SK-N-SH treated with all-trans-retinoic acid at 6 μM for 48 hours (cell line): ENCODE measurements at regions not wholly inside any gene's neighbourhood (a gene's known extent, or its start where the extent isn't known, plus 50 kb on each side); places are given as distances from the start of the nearest gene placed in this dataset.

ENCODE experiments used
- ATAC-seq: fragments of 200-7000 bp; cut with Tn5 transposase; 3 replicates; pipeline ENCODE4 v1.9.1; 2020; ENCODE audit warnings: mild to moderate bottlenecking, moderate library complexity
- ARNTL ChIP-seq: fragments of 450-650 bp; formaldehyde crosslinking; IDR thresholded peaks from 2 replicates; pipeline ENCODE4 v1.5.0; 2020; ENCODE audit warnings: low read depth, mild to moderate bottlenecking, moderate library complexity, borderline replicate concordance
- BACH2 ChIP-seq: fragments of 250-450 bp; sonication (Bioruptor Pico); IDR thresholded peaks from 2 replicates; pipeline ENCODE4 v1.9.0; 2021; ENCODE audit warnings: mild to moderate bottlenecking, borderline replicate concordance
- CSDC2 ChIP-seq: fragments of 250-450 bp; sonication (Bioruptor Pico); IDR thresholded peaks from 2 replicates; pipeline ENCODE4 v1.5.0; 2020; ENCODE audit warnings: mild to moderate bottlenecking, moderate library complexity
- ESRRG ChIP-seq: fragments of 250-450 bp; sonication (Bioruptor Pico); IDR thresholded peaks from 2 replicates; pipeline ENCODE4 v1.6.1; 2021; ENCODE audit warnings: mild to moderate bottlenecking
- GLIS3 ChIP-seq: fragments of 250-450 bp; sonication (Bioruptor Pico); IDR thresholded peaks from 2 replicates; pipeline ENCODE4 v1.5.0; 2020; ENCODE audit warnings: mild to moderate bottlenecking, moderate library complexity
- ISL1 ChIP-seq: fragments of 250-450 bp; sonication (Bioruptor Pico); IDR thresholded peaks from 2 replicates; pipeline ENCODE4 v2.1.2; 2022; ENCODE audit warnings: mild to moderate bottlenecking, moderate library complexity
- OSR1 ChIP-seq: fragments of 250-450 bp; sonication (Bioruptor Pico); IDR thresholded peaks from 2 replicates; pipeline ENCODE4 v1.8.0; 2022; ENCODE audit warnings: moderate library complexity, mild to moderate bottlenecking, inconsistent platforms
- PATZ1 ChIP-seq: fragments of 250-450 bp; sonication (Bioruptor Pico); IDR thresholded peaks from 2 replicates; pipeline ENCODE4 v1.8.0; 2020; ENCODE audit warnings: mild to moderate bottlenecking, moderate library complexity, borderline replicate concordance
- PPARA ChIP-seq: fragments of 250-450 bp; sonication (Bioruptor Pico); IDR thresholded peaks from 2 replicates; pipeline ENCODE4 v1.5.0; 2020; ENCODE audit warnings: mild to moderate bottlenecking, borderline replicate concordance
- RARB ChIP-seq: fragments of 250-450 bp; sonication (Bioruptor Pico); IDR thresholded peaks from 2 replicates; pipeline ENCODE4 v1.8.0; 2021; ENCODE audit warnings: mild to moderate bottlenecking, moderate library complexity
- SNAI2 ChIP-seq: fragments of 250-450 bp; sonication (Bioruptor Pico); IDR thresholded peaks from 2 replicates; pipeline ENCODE4 v1.5.0; 2020; ENCODE audit warnings: mild to moderate bottlenecking, moderate library complexity
- TCF4 ChIP-seq: fragments of 250-450 bp; sonication (Bioruptor Pico); IDR thresholded peaks from 2 replicates; pipeline ENCODE4 v1.8.0; 2021; ENCODE audit warnings: mild to moderate bottlenecking, moderate library complexity, borderline replicate concordance
- TOX ChIP-seq: fragments of 250-450 bp; sonication (Bioruptor Pico); IDR thresholded peaks from 2 replicates; pipeline ENCODE4 v1.8.0; 2021; ENCODE audit warnings: mild to moderate bottlenecking, moderate library complexity, borderline replicate concordance
- TSHZ2 ChIP-seq: fragments of 250-450 bp; sonication (Bioruptor Pico); IDR thresholded peaks from 2 replicates; pipeline ENCODE4 v1.5.0; 2020; ENCODE audit warnings: mild to moderate bottlenecking, moderate library complexity
- ZC3H10 ChIP-seq: fragments of 250-450 bp; sonication (Bioruptor Pico); IDR thresholded peaks from 2 replicates; pipeline ENCODE4 v1.5.1; 2021; ENCODE audit warnings: mild to moderate bottlenecking, moderate library complexity
- ZFP30 ChIP-seq: fragments of 450-650 bp; formaldehyde crosslinking; IDR thresholded peaks from 2 replicates; pipeline ENCODE4 v1.5.0; 2022; ENCODE audit warnings: mild to moderate bottlenecking, moderate library complexity
- ZNF565 ChIP-seq: fragments of 450-650 bp; formaldehyde crosslinking; conservative IDR thresholded peaks from 2 replicates; pipeline ENCODE4 v1.5.0; 2020; ENCODE audit warnings: low read depth, mild to moderate bottlenecking, moderate library complexity
- ZNF8 ChIP-seq: fragments of 450-650 bp; formaldehyde crosslinking; IDR thresholded peaks from 2 replicates; pipeline ENCODE4 v1.5.0; 2020; ENCODE audit warnings: mild to moderate bottlenecking, moderate library complexity

GRCh38 chr1:98314601-98315000 lies 346.9 kb upstream of the SNX7 start:
- TF ChIP-seq TSHZ2 (CRISPR knock-in tag), result no peak
- TF ChIP-seq ISL1, result no peak
- no peak for TF ChIP-seq BACH2 (CRISPR knock-in tag)
- no peak for TF ChIP-seq PATZ1 (CRISPR knock-in tag)
- TF ChIP-seq ESRRG (CRISPR knock-in tag), result no peak
- TF ChIP-seq OSR1 (CRISPR knock-in tag), result no peak
- no peak for TF ChIP-seq CSDC2
- TF ChIP-seq SNAI2 (CRISPR knock-in tag), result no peak
- no peak for TF ChIP-seq GLIS3
- TF ChIP-seq ZFP30 (CRISPR knock-in tag), result no peak
- TF ChIP-seq ZNF565, result no peak
- TF ChIP-seq RARB (CRISPR knock-in tag), result no peak
- no peak for TF ChIP-seq TCF4 (CRISPR knock-in tag)
- ATAC-seq, result no peak

- no peak for ATAC-seq
- TF ChIP-seq ZFP30 (CRISPR knock-in tag), result no peak
- no peak for TF ChIP-seq TCF4 (CRISPR knock-in tag)
- TF ChIP-seq ARNTL, result no peak
- TF ChIP-seq TOX (CRISPR knock-in tag), result no peak
- TF ChIP-seq ZNF565, result no peak
- TF ChIP-seq ZC3H10 (CRISPR knock-in tag), result no peak
- no peak for TF ChIP-seq OSR1 (CRISPR knock-in tag)
- no peak for TF ChIP-seq GLIS3
- no peak for TF ChIP-seq TSHZ2 (CRISPR knock-in tag)
Observed at GRCh38 chr1:98306517-98307089, 354.9 kb upstream of the SNX7 start.

GRCh38 chr1:98305362-98305761 lies 356.2 kb upstream of the SNX7 start:
- no peak for TF ChIP-seq GLIS3
- no peak for TF ChIP-seq ESRRG (CRISPR knock-in tag)
- no peak for TF ChIP-seq OSR1 (CRISPR knock-in tag)
- no peak for TF ChIP-seq ZNF565
- TF ChIP-seq TSHZ2 (CRISPR knock-in tag), result no peak
- no peak for TF ChIP-seq RARB (CRISPR knock-in tag)
- TF ChIP-seq ISL1, result no peak
- no peak for TF ChIP-seq ZC3H10 (CRISPR knock-in tag)
- no peak for TF ChIP-seq ZFP30 (CRISPR knock-in tag)
- no peak for TF ChIP-seq TCF4 (CRISPR knock-in tag)
- no peak for TF ChIP-seq ARNTL
- TF ChIP-seq PPARA, result no peak
- TF ChIP-seq ZNF8 (CRISPR knock-in tag), result no peak
- no peak for ATAC-seq
